ENCODE measurements at regions not wholly inside any gene's neighbourhood (a gene's known extent, or its start where the extent isn't known, plus 50 kb on each side); places are given as distances from the start of the nearest gene placed in this dataset.
"Not testable (repeated sequence)": the region's sequence is repeated elsewhere in the genome, so short reads cannot be mapped to it uniquely, and the experiment has no call there.

- ATAC-seq = no peak
- no peaks in the 10 kb centered on the region for H3K36me3 Mint-ChIP-seq
- H3K4me1 Mint-ChIP-seq = no peaks in the 10 kb centered on the region
- H3K9me3 Mint-ChIP-seq = no peaks in the 10 kb centered on the region
- H3K4me3 Mint-ChIP-seq = no peak overlapping the region
- no peaks in the 10 kb centered on the region for H3K27me3 Mint-ChIP-seq
- no peak overlapping the region for H3K27ac Mint-ChIP-seq
Observed at GRCh38 chr4:145260091-145260490, 79.7 kb upstream of the OTUD4 start.

- H3K36me3 Mint-ChIP-seq, ATAC-seq, H3K27me3 Mint-ChIP-seq, H3K9me3 Mint-ChIP-seq, H3K4me3 Mint-ChIP-seq, H3K27ac Mint-ChIP-seq, H3K4me1 Mint-ChIP-seq: not testable (repeated sequence)
Observed at GRCh38 chr4:145255311-145255710, 74.9 kb upstream of the OTUD4 start.

GRCh38 chr4:145252190-145252589, 71.8 kb upstream of the OTUD4 start:
- Mint-ChIP-seq H3K36me3 (no peaks in the 10 kb centered on the region), H3K4me1 (no peaks in the 10 kb centered on the region), H3K27me3 (peaks cover 27% of the 10 kb centered on the region), H3K9me3 (no peaks in the 10 kb centered on the region), H3K27ac (no peak overlapping the region), H3K4me3 (no peak overlapping the region)
- ATAC-seq = no peak

- Mint-ChIP-seq H3K9me3 (no peaks in the 10 kb centered on the region), H3K4me3 (no peak overlapping the region), H3K27ac (no peak overlapping the region), H3K36me3 (no peaks in the 10 kb centered on the region), H3K27me3 (peaks cover 27% of the 10 kb centered on the region), H3K4me1 (no peaks in the 10 kb centered on the region)
- ATAC-seq = no peak
Observed at GRCh38 chr4:145251391-145251790, 71.0 kb upstream of the OTUD4 start.

GRCh38 chr4:145248971-145249370, 68.6 kb upstream of the OTUD4 start:
- Mint-ChIP-seq H3K36me3 (no peaks in the 10 kb centered on the region), H3K4me1 (no peaks in the 10 kb centered on the region), H3K9me3 (peaks cover 3% of the 10 kb centered on the region), H3K27ac (no peak overlapping the region), H3K27me3 (peaks cover 45% of the 10 kb centered on the region), H3K4me3 (no peak overlapping the region)
- ATAC-seq = no peak

GRCh38 chr4:145248502-145248901, 68.1 kb upstream of the OTUD4 start:
- ATAC-seq = no peak
- H3K36me3 Mint-ChIP-seq = no peaks in the 10 kb centered on the region
- peaks cover 3% of the 10 kb centered on the region for H3K9me3 Mint-ChIP-seq
- peaks cover 50% of the 10 kb centered on the region for H3K27me3 Mint-ChIP-seq
- no peaks in the 10 kb centered on the region for H3K4me1 Mint-ChIP-seq
- H3K4me3 Mint-ChIP-seq = no peak overlapping the region
- no peak overlapping the region for H3K27ac Mint-ChIP-seq

GRCh38 chr4:145234091-145234706, 53.8 kb upstream of the OTUD4 start:
- H3K36me3 Mint-ChIP-seq = no peaks in the 10 kb centered on the region
- no peak overlapping the region for H3K4me3 Mint-ChIP-seq

GRCh38 chr4:145231906-145232700, 51.7 kb upstream of the OTUD4 start:
- no peak overlapping the region for H3K4me3 Mint-ChIP-seq
- ATAC-seq = no peak
- no peaks in the 10 kb centered on the region for H3K27me3 Mint-ChIP-seq
- no peaks in the 10 kb centered on the region for H3K4me1 Mint-ChIP-seq
- no peaks in the 10 kb centered on the region for H3K9me3 Mint-ChIP-seq
- no peak overlapping the region for H3K27ac Mint-ChIP-seq
- H3K36me3 Mint-ChIP-seq = no peaks in the 10 kb centered on the region

More at GRCh38 chr4:145234091-145234706, 53.8 kb upstream of the OTUD4 start:
- Mint-ChIP-seq H3K27me3 (no peaks in the 10 kb centered on the region), H3K9me3 (no peaks in the 10 kb centered on the region), H3K27ac (no peak overlapping the region), H3K4me1 (no peaks in the 10 kb centered on the region)
- peak; percentile 87 for ATAC-seq

- no peak for ATAC-seq
- Mint-ChIP-seq H3K36me3 (no peaks in the 10 kb centered on the region), H3K4me1 (no peaks in the 10 kb centered on the region), H3K9me3 (no peaks in the 10 kb centered on the region), H3K27me3 (no peaks in the 10 kb centered on the region), H3K4me3 (no peak overlapping the region), H3K27ac (no peak overlapping the region)
Observed at GRCh38 chr4:145230726-145231125, 50.3 kb upstream of the OTUD4 start.
